ENCODE measurements at regions not wholly inside any gene's neighbourhood (a gene's known extent, or its start where the extent isn't known, plus 50 kb on each side); places are given as distances from the start of the nearest gene placed in this dataset.

GRCh38 chr1:244349103-244349531 is 102.6 kb downstream of the ADSS2 start:
- intact Hi-C loops (cut with DNase I), result no loop called here
- no peaks in the 10 kb centered on the region for H3K36me3 ChIP-seq
- no peak overlapping the region for H3K4me3 ChIP-seq
- H3K27ac ChIP-seq, result peak overlapping the region in 1 of 12 donors; percentile 81
- WGBS, 4 donors, result 65 to 76% (median 71%) methylated on average over 8 of the region's 8 CpGs
- peaks cover 0 to 33% (median 0%) of the 10 kb centered on the region in 12 donors for H3K4me1 ChIP-seq
- H3K9me3 ChIP-seq, result no peaks in the 10 kb centered on the region
- H3K27me3 ChIP-seq, result peaks cover 0 to 3% (median 0%) of the 10 kb centered on the region in 9 donors
- DNase-seq (no peak), ATAC-seq (peak in 3 of 4 donors; percentile 37 to 64 (median 38))
- no peak for TF ChIP-seq POLR2A (IDR thresholded peaks at IDR 0.05)
- no peak for TF ChIP-seq CTCF (IDR thresholded peaks at IDR 0.05)

GRCh38 chr1:244349581-244350001 is 102.1 kb downstream of the ADSS2 start:
- DNase-seq, result no peak
- intact Hi-C loops (cut with DNase I), result no loop called here
- H3K9me3 ChIP-seq, result no peaks in the 10 kb centered on the region
- H3K4me3 ChIP-seq, result no peak overlapping the region
- H3K36me3 ChIP-seq, result no peaks in the 10 kb centered on the region
- peaks cover 0 to 37% (median 0%) of the 10 kb centered on the region in 12 donors for H3K4me1 ChIP-seq
- H3K27ac ChIP-seq, result peak overlapping the region in 1 of 12 donors; percentile 81
- no peak for TF ChIP-seq CTCF (IDR thresholded peaks at IDR 0.05)
- TF ChIP-seq POLR2A (IDR thresholded peaks at IDR 0.05), result no peak
- peaks cover 0 to 3% (median 0%) of the 10 kb centered on the region in 9 donors for H3K27me3 ChIP-seq
- 25 to 46% (median 32%) methylated on average over 8 of the region's 8 CpGs for WGBS, 4 donors
- no peak for ATAC-seq

- TF ChIP-seq POLR2A (IDR thresholded peaks at IDR 0.05) (no peak), CTCF (IDR thresholded peaks at IDR 0.05) (no peak)
- H3K27ac ChIP-seq, result peak overlapping the region in 1 of 12 donors; percentile 81
- ATAC-seq, result no peak
- no peak overlapping the region for H3K4me3 ChIP-seq
- peaks cover 0 to 3% (median 0%) of the 10 kb centered on the region in 9 donors for H3K27me3 ChIP-seq
- no peak for DNase-seq
- H3K36me3 ChIP-seq, result no peaks in the 10 kb centered on the region
- WGBS, 4 donors, result 71 to 80% (median 77%) methylated on average over 6 of the region's 6 CpGs
- peaks cover 0 to 37% (median 0%) of the 10 kb centered on the region in 12 donors for H3K4me1 ChIP-seq
- no peaks in the 10 kb centered on the region for H3K9me3 ChIP-seq
- intact Hi-C loops (cut with DNase I), result no loop called here
Observed at GRCh38 chr1:244350027-244350426, 101.7 kb downstream of the ADSS2 start.

GRCh38 chr1:244352156-244352830 is 99.4 kb downstream of the ADSS2 start:
- WGBS, 4 donors, result 88 to 93% (median 90%) methylated on average over 7 of the region's 7 CpGs
- Histone ChIP-seq H3K27me3 (peaks cover 0 to 3% (median 0%) of the 10 kb centered on the region in 9 donors), H3K27ac (no peak overlapping the region), H3K4me3 (no peak overlapping the region), H3K9me3 (no peaks in the 10 kb centered on the region), H3K4me1 (peaks cover 0 to 37% (median 0%) of the 10 kb centered on the region in 12 donors), H3K36me3 (no peaks in the 10 kb centered on the region)
- ATAC-seq, result no peak
- DNase-seq, result no peak
- intact Hi-C loops (cut with DNase I), result no loop called here
- TF ChIP-seq CTCF (IDR thresholded peaks at IDR 0.05) (no peak), POLR2A (IDR thresholded peaks at IDR 0.05) (no peak)
